ENCODE measurements at regions not wholly inside any gene's neighbourhood (a gene's known extent, or its start where the extent isn't known, plus 50 kb on each side); places are given as distances from the start of the nearest gene placed in this dataset.

DNA sequence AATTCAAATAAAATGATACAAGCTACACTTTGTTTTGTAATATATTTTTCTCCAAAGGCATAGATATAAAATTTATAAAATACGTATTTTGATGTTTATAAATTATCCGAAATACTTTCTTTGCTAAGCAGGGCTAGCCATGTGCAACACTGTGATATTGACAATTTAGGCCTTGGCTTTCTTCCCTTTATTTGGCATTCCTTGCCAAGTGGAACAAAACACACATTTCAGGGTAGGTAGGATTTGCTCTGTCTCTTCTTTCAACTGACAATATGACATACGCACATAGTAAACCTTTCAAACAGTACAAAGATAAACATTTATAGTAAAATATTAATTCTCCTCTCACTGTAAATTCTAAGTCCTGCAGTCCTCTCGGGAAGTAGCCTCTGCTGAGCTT is 103.3 kb upstream of the POT1 start:
- TF ChIP-seq, protein P1, sequence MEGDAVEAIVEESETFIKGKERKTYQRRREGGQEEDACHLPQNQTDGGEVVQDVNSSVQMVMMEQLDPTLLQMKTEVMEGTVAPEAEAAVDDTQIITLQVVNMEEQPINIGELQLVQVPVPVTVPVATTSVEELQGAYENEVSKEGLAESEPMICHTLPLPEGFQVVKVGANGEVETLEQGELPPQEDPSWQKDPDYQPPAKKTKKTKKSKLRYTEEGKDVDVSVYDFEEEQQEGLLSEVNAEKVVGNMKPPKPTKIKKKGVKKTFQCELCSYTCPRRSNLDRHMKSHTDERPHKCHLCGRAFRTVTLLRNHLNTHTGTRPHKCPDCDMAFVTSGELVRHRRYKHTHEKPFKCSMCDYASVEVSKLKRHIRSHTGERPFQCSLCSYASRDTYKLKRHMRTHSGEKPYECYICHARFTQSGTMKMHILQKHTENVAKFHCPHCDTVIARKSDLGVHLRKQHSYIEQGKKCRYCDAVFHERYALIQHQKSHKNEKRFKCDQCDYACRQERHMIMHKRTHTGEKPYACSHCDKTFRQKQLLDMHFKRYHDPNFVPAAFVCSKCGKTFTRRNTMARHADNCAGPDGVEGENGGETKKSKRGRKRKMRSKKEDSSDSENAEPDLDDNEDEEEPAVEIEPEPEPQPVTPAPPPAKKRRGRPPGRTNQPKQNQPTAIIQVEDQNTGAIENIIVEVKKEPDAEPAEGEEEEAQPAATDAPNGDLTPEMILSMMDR (conservative IDR thresholded peaks at IDR 0.05 in 1 of 2, IDR thresholded peaks at IDR 0.05 in 1 of 2; ENCODE audit: extremely low read depth in 1 of 2, insufficient read depth in 1 of 2, low read depth in 1 of 2, low read length in 2 of 2): no peak
- no peak for TF ChIP-seq EZH2 (IDR thresholded peaks at IDR 0.05; ENCODE audit: borderline replicate concordance, low read length)
